ENCODE measurements at regions not wholly inside any gene's neighbourhood (a gene's known extent, or its start where the extent isn't known, plus 50 kb on each side); places are given as distances from the start of the nearest gene placed in this dataset.

GRCh38 chr5:117457656-117458055, 883.0 kb upstream of the SEMA6A start:
- no peak for TF ChIP-seq CTCF (IDR thresholded peaks at IDR 0.05)
- TF ChIP-seq POLR2A (IDR thresholded peaks at IDR 0.05): no peak
